Peyer's patch (tissue), 4 donors: ENCODE measurements at regions not wholly inside any gene's neighbourhood (a gene's known extent, or its start where the extent isn't known, plus 50 kb on each side); places are given as distances from the start of the nearest gene placed in this dataset.

ENCODE experiments used
- CTCF ChIP-seq, 6 experiments: fragments of 450-650 bp in 4 of 6; fragments of 200-600 bp in 2 of 6; sonication (generic) in 1 of 6; IDR thresholded peaks; one replicate each; pipeline ENCODE4 v1.5.1; 2017 to 2019; ENCODE audit warnings: antibody characterized with exemption in 6 of 6, mild to moderate bottlenecking in 3 of 6, moderate library complexity in 1 of 6
- POLR2A ChIP-seq, 2 donors: fragments of 450-650 bp; IDR thresholded peaks; one replicate each; pipeline ENCODE4 v1.5.1; 2017; ENCODE audit warnings: antibody characterized with exemption in 2 of 2, mild to moderate bottlenecking in 2 of 2, moderate library complexity in 2 of 2

- no peak for TF ChIP-seq CTCF (IDR thresholded peaks at IDR 0.05)
- no peak for TF ChIP-seq POLR2A (IDR thresholded peaks at IDR 0.05)
Observed at GRCh38 chr6:156396791-156397418, 380.3 kb upstream of the ARID1B start.
